ENCODE measurements at regions not wholly inside any gene's neighbourhood (a gene's known extent, or its start where the extent isn't known, plus 50 kb on each side); places are given as distances from the start of the nearest gene placed in this dataset.

DNA sequence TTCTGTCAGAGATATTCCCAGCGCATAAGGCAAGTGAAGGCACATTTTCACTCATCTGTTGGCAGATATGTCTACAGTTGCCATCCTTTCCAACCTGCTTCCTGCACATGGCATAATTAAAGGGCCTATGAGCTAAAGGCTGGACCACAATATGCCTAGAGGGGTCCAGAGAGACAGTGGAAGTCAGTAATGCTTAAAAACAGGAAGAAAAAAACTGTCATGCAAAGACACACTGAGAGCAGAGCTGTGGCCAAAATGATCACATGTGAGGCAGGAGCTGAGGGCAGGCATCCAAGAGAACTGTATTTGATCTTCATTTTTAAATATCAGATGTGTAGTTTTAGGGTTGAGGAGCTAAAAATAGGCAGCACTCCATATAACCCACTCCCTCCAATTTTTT lies 125.0 kb upstream of the BACH2 start:
- H3K4me3 ChIP-seq (ENCODE audit: insufficient read length, low read depth), result no peak overlapping the region
- H3K4me1 ChIP-seq (ENCODE audit: insufficient read depth, insufficient read length), result no peaks in the 10 kb centered on the region
- no peak for DNase-seq (ENCODE audit: low read depth, low spot score)
- H3K36me3 ChIP-seq (ENCODE audit: insufficient read depth, insufficient read length, low read length), result no peaks in the 10 kb centered on the region
- no peak for TF ChIP-seq SUZ12 (IDR thresholded peaks at IDR 0.05; ENCODE audit: extremely low read depth, insufficient read depth, insufficient read length)
- no peak for TF ChIP-seq ZNF274 (IDR thresholded peaks at IDR 0.05; ENCODE audit: low read depth, low read length)
- no peak for TF ChIP-seq YY1 (IDR thresholded peaks at IDR 0.05; ENCODE audit: insufficient read depth, insufficient read length)
- H3K27me3 ChIP-seq (ENCODE audit: insufficient read depth, insufficient read length), result no peaks in the 10 kb centered on the region
- H3K9ac ChIP-seq (ENCODE audit: insufficient read length, low read depth), result no peak overlapping the region
- H3K9me3 ChIP-seq (ENCODE audit: insufficient read depth, low read length), result no peaks in the 10 kb centered on the region

DNA sequence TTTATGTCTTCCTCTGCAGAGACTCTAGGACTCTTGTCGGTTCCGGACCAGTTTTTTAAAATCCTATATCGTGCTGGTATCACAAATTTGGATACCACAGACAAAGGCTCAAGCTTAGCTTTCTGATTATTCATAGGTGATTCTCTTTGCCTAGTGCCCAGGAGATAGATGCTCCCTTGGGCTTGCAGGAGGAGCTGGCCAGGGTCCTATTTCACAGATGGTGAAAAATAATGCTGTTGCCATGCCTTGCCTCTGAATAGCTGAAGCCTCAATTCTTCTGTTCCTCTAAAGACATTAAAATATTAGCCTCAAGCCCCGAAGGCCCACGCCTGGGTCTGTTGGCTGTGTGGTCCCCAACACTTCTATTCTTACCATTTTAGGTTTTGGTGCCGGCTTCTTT lies 123.9 kb upstream of the BACH2 start:
- no peaks in the 10 kb centered on the region for H3K27me3 ChIP-seq (ENCODE audit: insufficient read depth, insufficient read length)
- DNase-seq (ENCODE audit: low read depth, low spot score), result no peak
- no peaks in the 10 kb centered on the region for H3K9me3 ChIP-seq (ENCODE audit: insufficient read depth, low read length)
- no peaks in the 10 kb centered on the region for H3K36me3 ChIP-seq (ENCODE audit: insufficient read depth, insufficient read length, low read length)
- no peaks in the 10 kb centered on the region for H3K4me1 ChIP-seq (ENCODE audit: insufficient read depth, insufficient read length)
- no peak overlapping the region for H3K4me3 ChIP-seq (ENCODE audit: insufficient read length, low read depth)
- TF ChIP-seq ZNF274 (IDR thresholded peaks at IDR 0.05; ENCODE audit: low read depth, low read length), result no peak
- no peak for TF ChIP-seq SUZ12 (IDR thresholded peaks at IDR 0.05; ENCODE audit: extremely low read depth, insufficient read depth, insufficient read length)
- no peak for TF ChIP-seq YY1 (IDR thresholded peaks at IDR 0.05; ENCODE audit: insufficient read depth, insufficient read length)
- no peak overlapping the region for H3K9ac ChIP-seq (ENCODE audit: insufficient read length, low read depth)

DNA sequence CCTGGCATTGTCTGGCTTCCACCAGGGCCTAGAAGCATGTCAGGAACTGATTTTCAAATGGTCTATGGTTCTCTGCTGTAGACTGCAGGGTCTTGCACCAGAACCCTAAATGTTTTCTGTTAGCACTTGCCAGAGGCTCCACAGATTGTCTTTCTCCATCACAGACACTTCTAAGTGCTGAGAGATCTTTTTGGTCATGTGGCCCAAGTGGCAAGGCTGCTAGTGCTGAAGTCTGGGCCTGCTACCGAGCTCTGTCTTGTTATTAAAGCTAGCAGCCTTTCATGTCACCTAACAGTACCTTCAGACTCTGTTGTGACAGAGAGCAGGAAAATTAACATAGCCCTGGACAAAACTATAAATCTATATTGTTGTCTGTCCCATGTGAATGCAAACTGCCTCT lies 120.7 kb upstream of the BACH2 start:
- TF ChIP-seq ZNF274 (IDR thresholded peaks at IDR 0.05; ENCODE audit: low read depth, low read length) (no peak), YY1 (IDR thresholded peaks at IDR 0.05; ENCODE audit: insufficient read depth, insufficient read length) (no peak), SUZ12 (IDR thresholded peaks at IDR 0.05; ENCODE audit: extremely low read depth, insufficient read depth, insufficient read length) (no peak)
- Histone ChIP-seq H3K4me3 (ENCODE audit: insufficient read length, low read depth) (no peak overlapping the region), H3K36me3 (ENCODE audit: insufficient read depth, insufficient read length, low read length) (no peaks in the 10 kb centered on the region), H3K9ac (ENCODE audit: insufficient read length, low read depth) (no peak overlapping the region), H3K27me3 (ENCODE audit: insufficient read depth, insufficient read length) (peaks cover 8% of the 10 kb centered on the region), H3K4me1 (ENCODE audit: insufficient read depth, insufficient read length) (peaks cover 4% of the 10 kb centered on the region), H3K9me3 (ENCODE audit: insufficient read depth, low read length) (no peaks in the 10 kb centered on the region)
- DNase-seq (ENCODE audit: low read depth, low spot score), result no peak

- no peak for DNase-seq (ENCODE audit: low read depth, low spot score)
- H3K36me3 ChIP-seq (ENCODE audit: insufficient read depth, insufficient read length, low read length), result no peaks in the 10 kb centered on the region
- peaks cover 4% of the 10 kb centered on the region for H3K4me1 ChIP-seq (ENCODE audit: insufficient read depth, insufficient read length)
- peaks cover 8% of the 10 kb centered on the region for H3K27me3 ChIP-seq (ENCODE audit: insufficient read depth, insufficient read length)
- no peaks in the 10 kb centered on the region for H3K9me3 ChIP-seq (ENCODE audit: insufficient read depth, low read length)
- H3K9ac ChIP-seq (ENCODE audit: insufficient read length, low read depth), result no peak overlapping the region
- no peak for TF ChIP-seq ZNF274 (IDR thresholded peaks at IDR 0.05; ENCODE audit: low read depth, low read length)
- TF ChIP-seq YY1 (IDR thresholded peaks at IDR 0.05; ENCODE audit: insufficient read depth, insufficient read length), result no peak
- no peak for TF ChIP-seq SUZ12 (IDR thresholded peaks at IDR 0.05; ENCODE audit: extremely low read depth, insufficient read depth, insufficient read length)
- H3K4me3 ChIP-seq (ENCODE audit: insufficient read length, low read depth), result no peak overlapping the region
These were observed 119.7 kb upstream of the BACH2 start for GRCh38 chr6:90416322-90416721.

DNA sequence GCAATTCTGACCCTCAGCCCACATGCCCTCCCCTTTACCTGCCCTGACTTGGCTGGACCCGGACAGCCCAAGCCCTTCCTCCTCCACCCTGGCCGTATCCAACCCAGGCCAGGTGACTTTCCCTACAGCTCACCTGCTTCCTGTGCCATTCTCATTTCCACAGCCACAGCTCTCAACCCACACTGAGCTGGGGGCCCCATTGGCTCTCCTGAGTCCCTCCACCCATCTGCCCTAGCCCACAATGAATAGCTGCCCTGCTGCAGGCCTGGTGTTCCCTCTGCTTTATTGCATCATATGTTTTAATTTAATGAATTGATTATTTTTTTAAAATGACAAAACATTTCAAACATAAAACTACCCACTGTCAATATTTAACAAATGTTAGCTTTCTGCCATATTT lies 118.5 kb upstream of the BACH2 start:
- H3K9ac ChIP-seq (ENCODE audit: insufficient read length, low read depth), result no peak overlapping the region
- H3K9me3 ChIP-seq (ENCODE audit: insufficient read depth, low read length), result no peaks in the 10 kb centered on the region
- no peak for TF ChIP-seq ZNF274 (IDR thresholded peaks at IDR 0.05; ENCODE audit: low read depth, low read length)
- no peak for DNase-seq (ENCODE audit: low read depth, low spot score)
- H3K36me3 ChIP-seq (ENCODE audit: insufficient read depth, insufficient read length, low read length), result no peaks in the 10 kb centered on the region
- peaks cover 4% of the 10 kb centered on the region for H3K4me1 ChIP-seq (ENCODE audit: insufficient read depth, insufficient read length)
- H3K4me3 ChIP-seq (ENCODE audit: insufficient read length, low read depth), result no peak overlapping the region
- H3K27me3 ChIP-seq (ENCODE audit: insufficient read depth, insufficient read length), result peaks cover 8% of the 10 kb centered on the region

- no peaks in the 10 kb centered on the region for H3K36me3 ChIP-seq (ENCODE audit: insufficient read depth, insufficient read length, low read length)
- TF ChIP-seq SUZ12 (IDR thresholded peaks at IDR 0.05; ENCODE audit: extremely low read depth, insufficient read depth, insufficient read length) (no peak), YY1 (IDR thresholded peaks at IDR 0.05; ENCODE audit: insufficient read depth, insufficient read length) (no peak), ZNF274 (IDR thresholded peaks at IDR 0.05; ENCODE audit: low read depth, low read length) (no peak)
- H3K9me3 ChIP-seq (ENCODE audit: insufficient read depth, low read length), result no peaks in the 10 kb centered on the region
- no peak overlapping the region for H3K4me3 ChIP-seq (ENCODE audit: insufficient read length, low read depth)
- no peak for DNase-seq (ENCODE audit: low read depth, low spot score)
- no peak overlapping the region for H3K9ac ChIP-seq (ENCODE audit: insufficient read length, low read depth)
- H3K27me3 ChIP-seq (ENCODE audit: insufficient read depth, insufficient read length), result peaks cover 8% of the 10 kb centered on the region
- peaks cover 4% of the 10 kb centered on the region for H3K4me1 ChIP-seq (ENCODE audit: insufficient read depth, insufficient read length)
These were observed 117.7 kb upstream of the BACH2 start for GRCh38 chr6:90414352-90414751.

- Histone ChIP-seq H3K27me3 (ENCODE audit: insufficient read depth, insufficient read length) (peaks cover 8% of the 10 kb centered on the region), H3K4me3 (ENCODE audit: insufficient read length, low read depth) (no peak overlapping the region), H3K36me3 (ENCODE audit: insufficient read depth, insufficient read length, low read length) (no peaks in the 10 kb centered on the region), H3K9ac (ENCODE audit: insufficient read length, low read depth) (no peak overlapping the region), H3K4me1 (ENCODE audit: insufficient read depth, insufficient read length) (peaks cover 4% of the 10 kb centered on the region), H3K9me3 (ENCODE audit: insufficient read depth, low read length) (no peaks in the 10 kb centered on the region)
- DNase-seq (ENCODE audit: low read depth, low spot score), result peak; percentile 47
- no peak for TF ChIP-seq YY1 (IDR thresholded peaks at IDR 0.05; ENCODE audit: insufficient read depth, insufficient read length)
- no peak for TF ChIP-seq SUZ12 (IDR thresholded peaks at IDR 0.05; ENCODE audit: extremely low read depth, insufficient read depth, insufficient read length)
- no peak for TF ChIP-seq ZNF274 (IDR thresholded peaks at IDR 0.05; ENCODE audit: low read depth, low read length)
These were observed 117.2 kb upstream of the BACH2 start for GRCh38 chr6:90413867-90414266.

DNA sequence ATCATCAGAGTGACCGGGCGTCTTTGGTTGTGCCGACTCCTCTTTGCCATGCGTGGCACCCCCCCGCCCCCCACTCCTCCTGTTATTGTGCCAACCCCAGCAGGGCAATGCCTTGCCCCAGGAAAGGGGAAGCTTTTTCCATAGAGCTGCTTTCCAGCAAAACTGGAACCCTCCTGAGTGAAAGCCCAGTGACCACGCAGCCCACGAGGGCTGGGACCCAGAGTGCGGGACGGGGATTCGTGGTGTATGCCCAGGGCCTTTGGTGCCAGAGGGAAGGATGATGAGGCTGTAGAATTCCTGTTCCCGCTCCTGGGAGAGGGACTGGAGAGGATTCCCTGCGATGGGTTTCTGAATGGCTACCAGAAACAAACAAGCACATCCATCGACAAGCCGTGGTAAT lies 116.8 kb upstream of the BACH2 start:
- H3K9me3 ChIP-seq (ENCODE audit: insufficient read depth, low read length), result no peaks in the 10 kb centered on the region; the same call in 1 of the 2 replicates
- H3K27me3 ChIP-seq (ENCODE audit: insufficient read depth, insufficient read length), result peaks cover 8% of the 10 kb centered on the region
- peak overlapping the region; percentile 6 for H3K4me3 ChIP-seq (ENCODE audit: insufficient read length, low read depth)
- peaks cover 4% of the 10 kb centered on the region for H3K4me1 ChIP-seq (ENCODE audit: insufficient read depth, insufficient read length)
- H3K9ac ChIP-seq (ENCODE audit: insufficient read length, low read depth), result no peak overlapping the region
- DNase-seq (ENCODE audit: low read depth, low spot score), result no peak
- no peaks in the 10 kb centered on the region for H3K36me3 ChIP-seq (ENCODE audit: insufficient read depth, insufficient read length, low read length)
- TF ChIP-seq SUZ12 (IDR thresholded peaks at IDR 0.05; ENCODE audit: extremely low read depth, insufficient read depth, insufficient read length), result no peak
- no peak for TF ChIP-seq ZNF274 (IDR thresholded peaks at IDR 0.05; ENCODE audit: low read depth, low read length)
- TF ChIP-seq YY1 (IDR thresholded peaks at IDR 0.05; ENCODE audit: insufficient read depth, insufficient read length), result no peak
